ENCODE measurements at regions not wholly inside any gene's neighbourhood (a gene's known extent, or its start where the extent isn't known, plus 50 kb on each side); places are given as distances from the start of the nearest gene placed in this dataset.

- no peak for ATAC-seq
These were observed 101.8 kb upstream of the TLR3 start for GRCh38 chr4:185966997-185967775.

GRCh38 chr4:185969657-185970056 is 99.3 kb upstream of the TLR3 start:
- DNase-seq (ENCODE audit: low spot score) (no peak), ATAC-seq (no peak)

More at GRCh38 chr4:185966997-185967775, 101.8 kb upstream of the TLR3 start:
- DNase-seq (ENCODE audit: low spot score), result no peak

- ATAC-seq (no peak), DNase-seq (ENCODE audit: low spot score) (no peak)
These were observed 80.9 kb upstream of the TLR3 start for GRCh38 chr4:185987961-185988627.

- DNase-seq (ENCODE audit: low spot score) (no peak), ATAC-seq (no peak)
These were observed 77.2 kb upstream of the TLR3 start for GRCh38 chr4:185991770-185992169.

GRCh38 chr4:185992585-185992984 is 76.4 kb upstream of the TLR3 start:
- DNase-seq (ENCODE audit: low spot score) (no peak), ATAC-seq (no peak)

DNA sequence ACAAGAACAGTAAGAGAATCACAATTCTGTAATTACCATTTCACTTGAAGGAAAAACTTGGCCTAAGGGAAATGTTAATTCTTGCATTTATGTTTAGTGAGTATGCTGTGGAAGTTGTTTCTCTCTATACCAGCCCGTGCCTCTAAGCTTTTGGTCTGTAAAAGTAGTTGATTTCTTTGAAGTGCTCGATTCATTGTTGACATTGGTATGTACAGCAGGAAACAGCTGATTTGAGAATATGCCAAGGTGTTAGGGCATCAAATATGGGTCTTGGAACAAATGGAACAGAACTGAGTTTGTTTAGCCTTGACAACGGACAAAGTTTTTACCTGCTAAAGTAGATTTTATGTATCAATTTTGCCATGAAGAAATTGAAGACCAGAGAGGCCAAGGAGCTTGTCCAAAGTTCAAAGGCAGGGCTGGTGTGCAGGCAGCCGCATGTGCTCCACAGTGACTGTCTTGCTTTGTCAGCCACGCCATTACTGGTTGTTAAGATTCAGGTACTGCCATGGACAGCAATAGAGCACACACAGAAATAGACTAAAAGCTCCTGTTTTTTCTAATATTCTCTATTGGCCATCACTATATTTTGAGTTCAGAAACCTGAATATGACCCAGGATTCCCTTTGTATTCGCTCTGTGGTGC is 75.5 kb upstream of the TLR3 start:
- ATAC-seq (no peak), DNase-seq (ENCODE audit: low spot score) (no peak)

GRCh38 chr4:185994750-185995149 is 74.2 kb upstream of the TLR3 start:
- DNase-seq (ENCODE audit: low spot score) (no peak), ATAC-seq (no peak)

DNA sequence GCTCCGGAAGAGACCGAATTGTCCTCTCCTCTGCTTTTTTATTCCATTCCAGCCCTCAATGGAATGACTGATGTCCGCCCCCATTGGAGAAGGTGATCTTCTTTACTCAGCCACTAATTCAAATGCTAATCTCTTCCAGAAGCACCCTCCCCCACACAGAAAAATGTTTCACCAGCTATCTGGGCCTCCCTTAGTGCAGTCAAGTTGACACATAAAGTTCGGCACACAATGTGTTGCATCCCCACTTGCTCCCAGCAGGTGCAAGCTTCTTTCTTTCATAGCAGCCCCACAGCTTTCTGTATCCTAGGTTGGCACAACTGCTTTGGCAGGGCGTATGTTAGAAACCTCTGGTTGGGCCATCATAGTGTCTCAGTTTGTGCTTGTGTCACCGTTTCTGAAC is 73.3 kb upstream of the TLR3 start:
- ATAC-seq (no peak), DNase-seq (ENCODE audit: low spot score) (no peak)

GRCh38 chr4:185997296-185997695 is 71.7 kb upstream of the TLR3 start:
- peak; percentile 70 for ATAC-seq
- DNase-seq (ENCODE audit: low spot score), result no peak

GRCh38 chr4:185998791-185999190 is 70.2 kb upstream of the TLR3 start:
- DNase-seq (ENCODE audit: low spot score) (no peak), ATAC-seq (no peak)

- DNase-seq (ENCODE audit: low spot score) (peak; percentile 52), ATAC-seq (peak; percentile 90)
These were observed 69.7 kb upstream of the TLR3 start for GRCh38 chr4:185999207-185999606.

DNA sequence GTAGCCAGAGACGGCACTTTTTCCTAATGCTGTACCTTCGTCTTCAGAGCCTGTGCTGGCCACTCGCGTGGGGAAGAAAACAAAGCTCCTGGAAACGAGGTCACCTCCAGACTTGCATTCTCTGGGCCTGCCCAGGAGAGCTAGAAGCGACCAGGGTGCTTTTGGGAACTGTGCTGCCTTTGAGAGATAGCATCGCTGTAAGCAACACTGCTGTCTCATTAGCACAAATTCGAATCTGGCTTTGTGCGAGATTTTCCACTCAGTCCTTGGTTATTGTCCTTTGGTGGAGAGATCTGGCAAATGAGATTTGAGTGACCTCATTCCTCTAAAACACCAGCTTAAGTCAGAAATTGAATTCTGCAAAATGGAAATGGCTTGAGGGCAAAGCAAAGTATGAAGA is 66.1 kb upstream of the TLR3 start:
- DNase-seq (ENCODE audit: low spot score), result no peak
- no peak for ATAC-seq

GRCh38 chr4:186003746-186004145 is 65.2 kb upstream of the TLR3 start:
- DNase-seq (ENCODE audit: low spot score), result no peak
- no peak for ATAC-seq

GRCh38 chr4:186008057-186008456 is 60.9 kb upstream of the TLR3 start:
- ATAC-seq (no peak), DNase-seq (ENCODE audit: low spot score) (no peak)

- DNase-seq (ENCODE audit: low spot score), result no peak
- ATAC-seq, result no peak
These were observed 59.0 kb upstream of the TLR3 start for GRCh38 chr4:186009976-186010375.

GRCh38 chr4:186010821-186011220 is 58.1 kb upstream of the TLR3 start:
- ATAC-seq, result no peak
- no peak for DNase-seq (ENCODE audit: low spot score)

DNA sequence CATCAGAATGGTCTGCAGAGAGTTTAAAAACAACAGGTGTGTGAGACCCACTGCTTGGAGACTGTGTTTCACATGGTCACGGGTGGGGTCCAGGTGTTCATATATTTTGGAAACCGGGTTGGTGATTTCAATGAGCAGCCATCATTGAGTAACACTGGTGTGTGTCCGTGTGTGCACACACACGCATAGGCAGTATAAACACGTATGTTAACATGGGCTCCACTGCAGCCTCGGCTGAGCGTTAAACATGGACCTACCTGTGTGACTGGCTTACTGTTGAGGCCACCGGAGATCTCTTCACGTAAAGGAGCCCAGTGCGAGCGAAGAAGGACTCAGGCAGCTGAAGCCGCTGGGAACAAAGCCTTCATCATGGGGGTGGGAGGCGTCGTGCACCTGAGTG is 56.9 kb upstream of the TLR3 start:
- no peak for DNase-seq (ENCODE audit: low spot score)
- ATAC-seq, result no peak

GRCh38 chr4:186013419-186014186 is 55.4 kb upstream of the TLR3 start:
- ATAC-seq, result no peak

GRCh38 chr4:186015212-186015817 is 53.6 kb upstream of the TLR3 start:
- ATAC-seq, result peak; percentile 79

More at GRCh38 chr4:186013419-186014186, 55.4 kb upstream of the TLR3 start:
- DNase-seq (ENCODE audit: low spot score), result no peak

DNA sequence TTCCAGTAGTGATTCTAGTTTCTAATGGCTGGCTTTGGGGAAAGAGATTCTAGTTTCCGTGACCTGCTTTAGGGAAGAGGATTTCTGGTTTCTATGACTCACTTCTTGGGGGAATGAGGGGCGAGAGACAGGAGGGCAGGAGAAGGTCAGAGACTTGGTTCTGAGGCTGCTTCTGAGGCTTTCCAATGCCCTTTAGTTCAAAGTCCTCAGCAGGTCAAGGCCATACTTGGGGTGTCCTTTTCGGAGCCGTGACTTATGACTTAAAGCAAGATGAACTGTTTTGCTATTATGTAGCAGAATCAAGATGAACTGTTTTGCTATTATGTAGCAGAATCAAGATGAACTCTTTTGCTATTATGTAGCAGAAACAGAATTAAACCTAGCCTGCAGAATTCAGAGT is 52.2 kb upstream of the TLR3 start:
- ATAC-seq, result no peak

More at GRCh38 chr4:186015212-186015817, 53.6 kb upstream of the TLR3 start:
- DNase-seq (ENCODE audit: low spot score), result no peak

DNA sequence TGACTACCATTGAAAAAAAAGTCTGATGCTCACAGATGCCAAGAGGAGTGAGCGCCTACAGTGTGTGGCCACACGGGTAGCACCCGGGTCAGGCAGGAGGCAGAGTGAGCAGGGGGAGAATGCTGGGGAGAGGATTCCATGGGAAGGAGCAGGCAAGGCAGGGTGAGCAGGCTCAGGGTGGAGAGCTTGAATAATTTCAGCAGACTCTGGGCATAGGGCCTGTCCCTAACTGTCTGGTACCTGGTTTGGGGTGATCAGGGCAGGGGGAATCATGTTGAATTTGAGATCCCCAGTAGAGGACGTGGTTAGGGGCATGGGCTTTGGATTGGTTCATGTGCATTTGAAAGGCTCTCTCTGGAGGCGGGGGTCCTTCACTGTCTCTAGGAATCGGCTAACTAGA is 51.2 kb upstream of the TLR3 start:
- no peak for ATAC-seq
- DNase-seq (ENCODE audit: low spot score), result no peak

More for the DNA sequence above, 52.2 kb upstream of the TLR3 start:
- DNase-seq (ENCODE audit: low spot score), result no peak
